ENCODE measurements at regions not wholly inside any gene's neighbourhood (a gene's known extent, or its start where the extent isn't known, plus 50 kb on each side); places are given as distances from the start of the nearest gene placed in this dataset.
"Not testable (repeated sequence)": the region's sequence is repeated elsewhere in the genome, so short reads cannot be mapped to it uniquely, and the experiment has no call there.

GRCh38 chr4:177968817-177969442 lies 526.7 kb upstream of the AGA start:
- no peak overlapping the region for H3K27ac ChIP-seq (ENCODE audit: low read depth, low read length)
- no peak overlapping the region for H3K9ac ChIP-seq (ENCODE audit: low read length)
- H3K4me1 ChIP-seq (ENCODE audit: control insufficient read depth, insufficient read depth, low read length) = no peaks in the 10 kb centered on the region
- H3K36me3 ChIP-seq (ENCODE audit: control insufficient read depth, insufficient read depth, low read length) = no peaks in the 10 kb centered on the region
- no peak overlapping the region for H3K4me3 ChIP-seq (ENCODE audit: low read length)
- no peaks in the 10 kb centered on the region for H3K27me3 ChIP-seq (ENCODE audit: control insufficient read depth, insufficient read depth, low read length)

GRCh38 chr4:177974461-177974860 lies 532.2 kb upstream of the AGA start:
- no peak overlapping the region for H3K9ac ChIP-seq (ENCODE audit: low read length)
- H3K4me1 ChIP-seq (ENCODE audit: control insufficient read depth, insufficient read depth, low read length) = no peaks in the 10 kb centered on the region
- H3K36me3 ChIP-seq (ENCODE audit: control insufficient read depth, insufficient read depth, low read length) = no peaks in the 10 kb centered on the region
- no peak overlapping the region for H3K27ac ChIP-seq (ENCODE audit: low read depth, low read length)
- no peak overlapping the region for H3K4me3 ChIP-seq (ENCODE audit: low read length)
- no peaks in the 10 kb centered on the region for H3K27me3 ChIP-seq (ENCODE audit: control insufficient read depth, insufficient read depth, low read length)

- Histone ChIP-seq H3K4me1 (ENCODE audit: control insufficient read depth, insufficient read depth, low read length) (no peaks in the 10 kb centered on the region), H3K9ac (ENCODE audit: low read length) (no peak overlapping the region), H3K36me3 (ENCODE audit: control insufficient read depth, insufficient read depth, low read length) (no peaks in the 10 kb centered on the region), H3K27ac (ENCODE audit: low read depth, low read length) (no peak overlapping the region), H3K27me3 (ENCODE audit: control insufficient read depth, insufficient read depth, low read length) (no peaks in the 10 kb centered on the region), H3K4me3 (ENCODE audit: low read length) (no peak overlapping the region)
Observed at GRCh38 chr4:177975315-177975987, 533.2 kb upstream of the AGA start.

GRCh38 chr4:177986236-177986635 lies 544.0 kb upstream of the AGA start:
- H3K9ac ChIP-seq (ENCODE audit: low read length) = no peak overlapping the region
- no peak overlapping the region for H3K27ac ChIP-seq (ENCODE audit: low read depth, low read length)
- no peaks in the 10 kb centered on the region for H3K36me3 ChIP-seq (ENCODE audit: control insufficient read depth, insufficient read depth, low read length)
- no peaks in the 10 kb centered on the region for H3K27me3 ChIP-seq (ENCODE audit: control insufficient read depth, insufficient read depth, low read length)
- no peaks in the 10 kb centered on the region for H3K4me1 ChIP-seq (ENCODE audit: control insufficient read depth, insufficient read depth, low read length)
- no peak overlapping the region for H3K4me3 ChIP-seq (ENCODE audit: low read length)

GRCh38 chr4:177987896-177988295 lies 545.7 kb upstream of the AGA start:
- Histone ChIP-seq H3K27me3 (ENCODE audit: control insufficient read depth, insufficient read depth, low read length) (no peaks in the 10 kb centered on the region), H3K4me1 (ENCODE audit: control insufficient read depth, insufficient read depth, low read length) (no peaks in the 10 kb centered on the region), H3K4me3 (ENCODE audit: low read length) (no peak overlapping the region), H3K9ac (ENCODE audit: low read length) (no peak overlapping the region), H3K36me3 (ENCODE audit: control insufficient read depth, insufficient read depth, low read length) (no peaks in the 10 kb centered on the region), H3K27ac (ENCODE audit: low read depth, low read length) (no peak overlapping the region)

GRCh38 chr4:177989503-177990201 lies 547.4 kb upstream of the AGA start:
- Histone ChIP-seq H3K27me3 (ENCODE audit: control insufficient read depth, insufficient read depth, low read length) (no peaks in the 10 kb centered on the region), H3K36me3 (ENCODE audit: control insufficient read depth, insufficient read depth, low read length) (no peaks in the 10 kb centered on the region), H3K27ac (ENCODE audit: low read depth, low read length) (no peak overlapping the region), H3K4me3 (ENCODE audit: low read length) (no peak overlapping the region), H3K9ac (ENCODE audit: low read length) (no peak overlapping the region), H3K4me1 (ENCODE audit: control insufficient read depth, insufficient read depth, low read length) (no peaks in the 10 kb centered on the region)

- Histone ChIP-seq H3K36me3 (ENCODE audit: control insufficient read depth, insufficient read depth, low read length) (no peaks in the 10 kb centered on the region), H3K4me3 (ENCODE audit: low read length) (no peak overlapping the region), H3K9ac (ENCODE audit: low read length) (no peak overlapping the region), H3K27me3 (ENCODE audit: control insufficient read depth, insufficient read depth, low read length) (no peaks in the 10 kb centered on the region), H3K27ac (ENCODE audit: low read depth, low read length) (no peak overlapping the region), H3K4me1 (ENCODE audit: control insufficient read depth, insufficient read depth, low read length) (no peaks in the 10 kb centered on the region)
Observed at GRCh38 chr4:178003098-178003657, 560.9 kb upstream of the AGA start.

GRCh38 chr4:178010596-178010995 lies 568.4 kb upstream of the AGA start:
- no peaks in the 10 kb centered on the region for H3K4me1 ChIP-seq (ENCODE audit: control insufficient read depth, insufficient read depth, low read length)

GRCh38 chr4:178015046-178015445 lies 572.8 kb upstream of the AGA start:
- not testable (repeated sequence) for H3K9ac ChIP-seq (ENCODE audit: low read length); H3K27ac ChIP-seq (ENCODE audit: low read depth, low read length); H3K27me3 ChIP-seq (ENCODE audit: control insufficient read depth, insufficient read depth, low read length); H3K36me3 ChIP-seq (ENCODE audit: control insufficient read depth, insufficient read depth, low read length); H3K4me1 ChIP-seq (ENCODE audit: control insufficient read depth, insufficient read depth, low read length); H3K4me3 ChIP-seq (ENCODE audit: low read length)

More at GRCh38 chr4:178010596-178010995, 568.4 kb upstream of the AGA start:
- Histone ChIP-seq H3K9ac (ENCODE audit: low read length) (no peak overlapping the region), H3K27me3 (ENCODE audit: control insufficient read depth, insufficient read depth, low read length) (no peaks in the 10 kb centered on the region), H3K27ac (ENCODE audit: low read depth, low read length) (no peak overlapping the region), H3K4me3 (ENCODE audit: low read length) (no peak overlapping the region), H3K36me3 (ENCODE audit: control insufficient read depth, insufficient read depth, low read length) (no peaks in the 10 kb centered on the region)

GRCh38 chr4:178026999-178027398 lies 584.8 kb upstream of the AGA start:
- H3K27me3 ChIP-seq (ENCODE audit: control insufficient read depth, insufficient read depth, low read length) = no peaks in the 10 kb centered on the region
- H3K4me1 ChIP-seq (ENCODE audit: control insufficient read depth, insufficient read depth, low read length) = no peaks in the 10 kb centered on the region
- no peak overlapping the region for H3K4me3 ChIP-seq (ENCODE audit: low read length)
- no peaks in the 10 kb centered on the region for H3K36me3 ChIP-seq (ENCODE audit: control insufficient read depth, insufficient read depth, low read length)
- H3K9ac ChIP-seq (ENCODE audit: low read length) = no peak overlapping the region
- H3K27ac ChIP-seq (ENCODE audit: low read depth, low read length) = no peak overlapping the region

- H3K27me3 ChIP-seq (ENCODE audit: control insufficient read depth, insufficient read depth, low read length) = no peaks in the 10 kb centered on the region
- H3K4me1 ChIP-seq (ENCODE audit: control insufficient read depth, insufficient read depth, low read length) = no peaks in the 10 kb centered on the region
- no peaks in the 10 kb centered on the region for H3K36me3 ChIP-seq (ENCODE audit: control insufficient read depth, insufficient read depth, low read length)
- no peak overlapping the region for H3K27ac ChIP-seq (ENCODE audit: low read depth, low read length)
- no peak overlapping the region for H3K9ac ChIP-seq (ENCODE audit: low read length)
- H3K4me3 ChIP-seq (ENCODE audit: low read length) = no peak overlapping the region
Observed at GRCh38 chr4:178027796-178028195, 585.6 kb upstream of the AGA start.

GRCh38 chr4:178028481-178028880 lies 586.2 kb upstream of the AGA start:
- Histone ChIP-seq H3K4me1 (ENCODE audit: control insufficient read depth, insufficient read depth, low read length) (no peaks in the 10 kb centered on the region), H3K4me3 (ENCODE audit: low read length) (no peak overlapping the region), H3K27me3 (ENCODE audit: control insufficient read depth, insufficient read depth, low read length) (no peaks in the 10 kb centered on the region), H3K27ac (ENCODE audit: low read depth, low read length) (no peak overlapping the region), H3K9ac (ENCODE audit: low read length) (no peak overlapping the region), H3K36me3 (ENCODE audit: control insufficient read depth, insufficient read depth, low read length) (no peaks in the 10 kb centered on the region)
